ENCODE measurements at regions not wholly inside any gene's neighbourhood (a gene's known extent, or its start where the extent isn't known, plus 50 kb on each side); places are given as distances from the start of the nearest gene placed in this dataset.

DNA sequence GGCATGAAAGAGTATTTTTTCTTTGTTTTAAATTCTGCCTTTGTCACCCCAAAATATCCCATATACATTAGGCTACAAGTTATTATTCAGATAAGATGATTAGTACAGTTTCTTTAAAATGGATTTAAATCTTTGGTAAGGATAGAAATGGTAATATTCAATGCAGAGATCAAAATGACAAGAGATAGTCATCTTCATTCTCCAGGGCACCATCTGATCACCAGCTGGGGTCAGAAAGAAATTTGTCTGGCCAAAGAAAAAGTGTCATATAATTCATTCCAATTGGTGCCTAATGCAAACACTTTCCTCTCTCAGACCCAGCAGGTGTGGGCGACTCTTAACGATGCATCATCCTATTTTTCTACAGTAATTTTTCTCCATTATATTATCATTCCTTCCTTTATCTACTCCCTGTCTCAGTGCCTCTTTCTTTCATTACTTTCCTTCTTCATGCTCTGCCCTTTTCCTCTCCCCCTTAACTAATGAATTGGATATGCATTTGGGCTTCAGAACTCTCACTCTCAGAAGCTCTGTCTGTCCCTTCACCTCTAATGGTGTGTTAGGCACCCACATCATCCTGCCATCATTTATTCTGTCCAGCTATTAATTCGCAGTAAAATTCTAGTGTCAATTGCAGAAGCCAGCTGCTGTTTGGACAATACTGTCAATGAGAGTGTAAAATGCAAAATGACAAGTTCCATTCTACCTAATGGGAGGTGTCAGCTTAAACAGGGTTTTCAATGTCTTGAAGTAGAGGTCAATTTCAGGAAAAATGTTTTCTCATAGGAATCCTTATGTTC, 570.5 kb downstream of the TDRD15 start:
- DNase-seq (ENCODE audit: low spot score) = no peak

GRCh38 chr2:21696900-21697299, 573.1 kb downstream of the TDRD15 start:
- no peak for DNase-seq (ENCODE audit: low spot score)

DNA sequence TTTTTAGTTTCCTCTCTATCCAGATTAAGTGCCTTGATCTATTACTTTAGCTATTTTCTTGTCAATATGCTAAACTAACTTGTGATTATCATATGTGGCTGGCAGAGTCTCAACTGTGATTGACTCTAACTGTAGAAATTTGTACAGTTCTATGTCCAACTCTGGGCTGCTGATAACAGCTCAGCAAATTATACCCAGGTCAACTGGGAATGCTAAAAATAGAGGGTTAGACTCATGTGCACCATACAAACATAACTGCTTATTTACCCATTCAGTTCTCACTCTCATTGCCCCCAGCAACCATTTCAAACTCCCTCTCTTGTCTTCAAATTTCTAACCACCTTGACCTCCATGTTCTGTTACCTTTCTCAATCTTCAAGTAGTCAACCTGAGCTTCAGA, 576.9 kb downstream of the TDRD15 start:
- no peak for DNase-seq (ENCODE audit: low spot score)

DNA sequence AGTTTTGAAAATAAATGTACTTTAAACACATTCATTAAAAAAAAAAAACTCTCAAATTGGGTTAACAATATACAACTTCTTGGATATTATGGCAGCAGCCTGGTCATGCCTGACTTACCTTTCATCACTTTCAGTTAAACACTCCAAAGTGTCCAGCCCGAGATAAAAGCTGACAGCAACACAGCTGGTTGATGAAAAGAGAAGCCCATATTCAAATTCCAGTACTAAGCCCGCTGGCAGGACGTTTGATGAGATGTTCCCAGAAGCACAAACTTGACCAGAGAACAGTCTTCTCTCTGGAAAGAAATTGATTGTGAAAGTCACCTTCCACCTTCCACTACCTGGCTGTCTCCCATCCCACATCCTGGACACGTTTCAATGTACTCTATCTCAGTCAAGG, 586.3 kb downstream of the TDRD15 start:
- no peak for DNase-seq (ENCODE audit: low spot score)

DNA sequence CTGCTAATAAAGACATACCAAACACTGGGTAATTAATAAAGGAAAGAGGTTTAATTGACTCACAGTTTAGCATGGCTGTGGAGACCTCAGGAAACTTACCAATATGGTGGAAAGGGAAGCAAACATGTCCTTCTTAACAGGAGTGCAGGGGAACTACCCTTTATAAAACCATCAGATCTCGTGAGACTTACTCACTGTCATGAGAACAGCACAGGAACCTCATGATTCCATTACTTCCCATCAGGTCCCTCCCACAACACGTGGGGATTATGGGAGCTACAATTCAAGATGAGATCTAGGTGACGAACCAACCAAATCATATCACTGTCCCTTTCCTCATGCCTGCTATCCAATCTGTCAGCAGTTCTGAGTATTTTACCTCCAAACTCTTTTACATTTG, 586.7 kb downstream of the TDRD15 start:
- no peak for DNase-seq (ENCODE audit: low spot score)

DNA sequence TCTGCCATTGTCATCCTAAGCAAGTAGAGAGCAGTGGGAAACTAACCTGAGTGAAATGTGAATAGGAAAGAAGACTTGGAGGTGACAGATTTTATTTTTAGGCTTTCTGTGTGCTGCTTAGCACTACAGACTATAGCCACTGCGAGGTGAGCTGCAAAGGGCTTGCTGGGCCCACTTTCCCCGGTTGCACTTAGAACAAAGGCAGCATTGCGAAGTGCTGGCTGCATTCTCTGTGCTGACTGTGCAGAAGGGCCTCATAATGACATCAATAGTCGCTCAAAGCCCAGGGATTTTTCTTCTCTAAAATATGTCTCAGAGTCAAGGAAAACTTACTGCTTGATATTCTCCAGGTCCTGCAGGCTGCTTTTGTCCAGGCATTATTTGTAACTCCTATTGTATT, 592.1 kb downstream of the TDRD15 start:
- DNase-seq (ENCODE audit: low spot score) = no peak

- no peak for DNase-seq (ENCODE audit: low spot score)
Measured at GRCh38 chr2:21727101-21727500, 603.3 kb downstream of the TDRD15 start.

- DNase-seq (ENCODE audit: low spot score) = no peak
Measured at GRCh38 chr2:21728133-21728532, 604.4 kb downstream of the TDRD15 start.

DNA sequence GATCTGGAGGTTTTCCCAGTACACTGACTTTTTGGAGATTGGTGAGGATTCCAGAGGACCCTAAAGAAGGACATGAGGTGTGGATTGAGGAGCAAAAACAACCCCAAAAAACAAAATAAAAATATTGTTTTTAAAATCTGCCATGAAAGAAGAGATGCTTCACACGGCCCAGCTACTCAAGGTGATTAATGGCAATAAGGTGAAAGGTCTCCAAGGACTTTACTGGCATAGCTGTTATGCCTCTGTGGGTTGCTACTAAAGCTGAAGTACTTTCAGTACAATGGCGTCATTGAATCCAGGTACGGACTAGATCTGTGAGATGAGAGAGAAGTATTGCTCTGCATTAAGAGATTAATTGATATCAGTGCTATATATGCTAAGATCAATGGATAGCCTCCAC, 606.4 kb downstream of the TDRD15 start:
- DNase-seq (ENCODE audit: low spot score) = no peak

GRCh38 chr2:21740484-21740883, 616.7 kb downstream of the TDRD15 start:
- no peak for DNase-seq (ENCODE audit: low spot score)

DNA sequence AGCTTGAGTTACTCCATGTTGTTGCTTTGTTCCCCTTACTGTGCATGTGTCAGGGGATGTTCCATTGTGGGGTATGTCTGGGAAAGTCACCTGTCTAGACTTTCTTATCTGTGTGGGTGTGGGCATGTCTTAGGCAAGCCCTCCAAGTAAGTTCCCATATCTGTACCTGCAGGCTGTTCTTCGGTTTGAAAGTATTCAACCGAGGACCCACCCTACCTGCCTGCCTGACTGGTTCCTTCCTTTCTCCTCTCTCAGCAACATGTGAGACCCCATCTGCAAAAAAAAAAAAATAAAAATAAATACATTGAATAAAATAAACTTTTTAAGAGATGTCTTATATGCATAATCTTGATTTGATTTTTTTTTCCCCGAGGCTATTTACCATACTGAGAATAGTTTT, 622.7 kb downstream of the TDRD15 start:
- DNase-seq (ENCODE audit: low spot score) = no peak

DNA sequence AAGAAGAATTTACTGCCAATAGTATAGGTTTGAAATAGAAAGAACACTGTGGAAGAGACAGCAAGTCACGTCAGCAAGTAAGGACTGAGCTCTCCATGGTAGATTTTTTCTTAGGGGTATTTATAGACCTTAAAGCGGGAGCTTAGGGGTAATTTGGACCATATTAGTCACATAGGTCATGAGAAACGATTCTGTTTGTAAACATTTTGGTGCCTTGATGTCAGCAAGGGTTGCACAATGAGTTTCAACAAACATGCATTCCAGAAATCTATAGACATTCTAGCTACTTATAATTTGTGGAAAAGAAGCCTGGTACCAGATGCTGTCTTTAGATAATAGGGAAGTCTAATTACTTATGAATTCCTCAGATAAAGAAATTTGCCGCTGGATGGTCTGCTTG, 624.7 kb downstream of the TDRD15 start:
- no peak for DNase-seq (ENCODE audit: low spot score)

DNA sequence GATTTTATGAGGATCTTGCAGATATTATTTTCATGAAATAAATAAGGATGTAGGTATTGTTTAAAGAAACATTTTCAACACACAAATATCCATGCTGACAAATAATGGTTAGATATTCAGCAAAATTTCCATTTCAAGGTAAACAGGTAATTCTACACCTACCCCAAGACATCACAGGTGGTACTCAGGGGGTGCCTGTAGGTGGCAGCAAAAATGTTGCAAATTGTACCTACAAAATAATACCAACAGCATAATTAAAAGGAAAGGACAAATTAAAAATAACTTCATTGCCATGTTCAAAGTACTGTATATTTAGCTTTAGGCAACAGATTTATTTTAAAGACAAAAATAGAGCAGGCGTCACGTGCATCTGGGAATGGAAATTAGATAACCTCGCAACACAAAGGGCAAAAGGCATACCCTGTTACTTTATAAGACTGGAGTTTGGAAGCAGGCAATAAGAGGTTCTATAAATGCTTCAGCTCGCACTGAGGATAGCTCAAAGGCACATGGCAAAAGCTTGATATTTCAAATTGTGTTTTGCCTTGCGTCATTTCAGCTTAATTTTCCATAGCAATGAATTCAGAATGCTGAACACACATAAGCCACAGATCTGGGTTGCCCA, 630.5 kb downstream of the TDRD15 start:
- no peak for DNase-seq (ENCODE audit: low spot score)

GRCh38 chr2:21757805-21758430, 634.1 kb downstream of the TDRD15 start:
- no peak for DNase-seq (ENCODE audit: low spot score)

GRCh38 chr2:21759819-21760218, 636.1 kb downstream of the TDRD15 start:
- DNase-seq (ENCODE audit: low spot score) = no peak

DNA sequence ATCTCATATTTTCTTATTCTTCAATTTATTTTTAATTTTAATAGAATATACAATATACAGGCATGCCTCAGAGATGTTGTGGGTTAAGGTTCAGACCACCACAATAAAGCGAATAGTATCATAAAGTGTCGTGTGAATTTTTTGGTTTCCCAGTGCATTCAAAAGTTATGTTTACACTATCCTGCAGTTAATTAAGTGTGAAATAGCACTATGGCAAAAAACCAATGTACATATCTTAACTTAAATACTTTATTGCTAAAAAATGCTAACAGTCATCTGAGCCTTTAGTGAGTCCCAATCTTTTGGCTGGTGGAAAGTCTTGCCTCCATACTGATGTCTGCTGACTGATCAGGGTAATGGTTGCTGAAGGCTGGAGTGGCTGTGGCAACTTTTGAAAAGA, 637.6 kb downstream of the TDRD15 start:
- DNase-seq (ENCODE audit: low spot score) = no peak

DNA sequence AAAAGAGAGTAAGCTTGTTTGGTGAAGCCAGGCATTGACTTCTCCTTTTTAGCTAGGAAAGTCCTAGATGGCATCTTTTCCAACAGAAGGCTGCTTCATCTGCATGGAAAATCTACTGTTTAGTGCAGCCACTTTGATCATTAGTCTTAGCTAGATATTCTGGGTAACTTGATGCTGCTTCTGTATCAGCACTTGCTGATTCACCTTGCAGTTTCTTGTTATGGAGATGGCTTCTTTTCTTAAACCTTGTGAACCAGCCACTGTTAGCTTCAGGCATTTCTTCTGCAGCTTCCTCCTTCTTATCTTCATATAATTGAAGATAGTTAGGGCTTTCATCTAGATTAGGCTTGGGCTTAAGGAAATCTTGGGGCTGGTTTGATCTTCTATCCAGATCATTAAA, 639.7 kb downstream of the TDRD15 start:
- DNase-seq (ENCODE audit: low spot score) = no peak

DNA sequence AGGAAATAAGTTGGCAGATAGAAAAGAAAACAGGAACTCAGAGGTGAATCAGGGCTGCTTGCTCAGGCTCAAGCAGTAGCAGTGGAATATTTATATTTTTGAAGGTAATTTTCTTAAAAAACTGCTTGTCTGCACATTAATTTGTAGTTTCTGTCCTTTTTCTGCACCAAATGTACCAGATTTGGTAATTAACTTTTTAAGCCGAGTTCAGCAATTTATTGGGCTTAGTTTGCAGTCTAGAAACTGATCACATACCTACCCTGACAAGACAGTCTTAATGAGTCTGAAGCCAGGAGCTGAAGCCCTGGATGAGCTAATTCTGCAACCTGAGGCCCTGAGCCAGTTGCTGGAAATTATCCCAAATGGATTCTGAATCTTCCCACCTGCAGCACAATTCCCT, 647.0 kb downstream of the TDRD15 start:
- DNase-seq (ENCODE audit: low spot score) = no peak

GRCh38 chr2:21772624-21773023, 648.9 kb downstream of the TDRD15 start:
- DNase-seq (ENCODE audit: low spot score) = no peak

DNA sequence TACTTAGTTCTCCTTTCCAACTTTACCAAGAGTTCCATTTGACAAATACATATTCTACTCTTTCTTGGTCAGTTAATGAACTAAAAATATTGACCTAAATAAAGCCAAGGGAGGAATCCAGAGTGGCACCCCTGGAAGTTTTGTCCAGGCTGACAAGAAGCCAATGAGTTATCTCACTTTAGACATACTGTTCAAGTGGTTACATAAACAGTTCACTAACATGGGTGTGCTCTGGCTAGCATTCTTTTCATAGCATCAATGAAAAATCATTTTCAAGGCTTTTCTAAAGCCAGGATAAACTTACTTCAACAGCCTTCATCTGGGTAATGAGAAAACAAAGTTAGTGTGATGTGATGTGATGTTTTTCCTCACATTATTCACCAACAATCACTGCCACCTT, 649.4 kb downstream of the TDRD15 start:
- DNase-seq (ENCODE audit: low spot score) = no peak

DNA sequence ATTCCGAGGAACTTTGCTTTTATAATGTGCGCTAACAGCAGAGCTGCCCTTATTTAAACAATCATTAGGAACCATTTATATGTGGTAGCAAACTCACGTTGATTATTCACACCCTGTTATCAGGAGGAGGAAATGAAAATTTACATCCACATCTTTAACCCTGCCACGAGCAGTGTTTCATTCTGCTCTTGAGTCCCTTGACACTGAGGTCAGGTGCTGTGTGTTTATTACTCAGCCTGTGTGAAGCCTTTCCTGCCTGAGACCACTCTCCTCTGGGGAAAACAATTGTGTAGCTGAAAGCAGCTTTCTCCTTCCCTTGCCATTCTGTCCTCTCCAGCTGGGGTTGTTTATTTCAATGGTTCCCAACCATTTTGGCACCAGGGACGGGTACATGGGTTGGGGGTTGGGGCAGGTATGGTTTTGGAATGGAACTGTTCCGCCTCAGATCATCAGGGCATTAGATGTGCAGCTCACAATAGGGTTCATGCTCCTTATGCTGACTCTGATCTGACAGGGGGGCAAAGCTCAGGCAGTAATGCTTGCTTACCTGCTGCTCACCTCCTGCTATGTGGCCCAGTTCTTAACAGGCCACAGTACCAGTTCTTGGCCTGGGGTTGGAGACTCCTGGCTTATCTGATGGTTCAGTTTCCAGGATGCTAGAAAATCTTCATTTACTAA, 651.1 kb downstream of the TDRD15 start:
- no peak for DNase-seq (ENCODE audit: low spot score)

DNA sequence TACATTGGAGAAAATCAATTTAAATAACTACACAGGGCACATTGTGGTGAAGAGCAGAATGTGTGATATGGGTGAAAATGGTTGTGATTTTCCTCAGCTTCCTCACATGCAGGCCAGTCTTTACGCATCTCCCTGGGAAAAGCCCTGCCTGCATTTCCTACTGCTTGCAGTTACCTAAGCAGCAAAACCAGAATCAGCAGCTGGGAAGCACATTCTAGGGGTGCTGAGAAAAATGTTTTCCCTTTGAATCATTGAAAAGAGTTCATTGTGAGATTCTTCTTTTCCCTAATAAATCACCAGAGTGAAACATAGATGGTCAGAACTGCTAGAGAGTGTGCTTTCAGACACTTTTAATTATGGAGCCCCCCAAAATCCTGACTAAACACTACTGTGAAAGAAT, 656.0 kb downstream of the TDRD15 start:
- no peak for DNase-seq (ENCODE audit: low spot score)

GRCh38 chr2:21781962-21782361, 658.2 kb downstream of the TDRD15 start:
- no peak for DNase-seq (ENCODE audit: low spot score)

Measured in germinal center (tissue), 1 donor.